Tibial nerve (tissue), 4 donors: ENCODE measurements at regions not wholly inside any gene's neighbourhood (a gene's known extent, or its start where the extent isn't known, plus 50 kb on each side); places are given as distances from the start of the nearest gene placed in this dataset. TPM values are rescaled to one million over a fixed set of nuclear protein-coding genes. Genes with fewer than 3 reads are reported as not detected.

Experiments used
- DNase-seq, 2 donors: peaks; one replicate each; pipeline ENCODE4 v3.0.0-alpha.2; 2019; ENCODE audit warnings: low spot score in 2 of 2
- H3K27ac ChIP-seq, 4 donors: fragments of 200-600 bp; sonication (generic) in 3 of 4; one replicate each; pipeline ENCODE4 v1.5.1; 2017 to 2019; ENCODE audit warnings: mild to moderate bottlenecking in 1 of 4
- H3K27me3 ChIP-seq, 2 donors: fragments of 200-600 bp; sonication (generic) in 1 of 2; one replicate each; pipeline versions ENCODE4 v1.5.1 to v1.6.0; 2017 to 2019
- H3K36me3 ChIP-seq, 3 donors: fragments of 200-600 bp; sonication (generic); one replicate each; pipeline ENCODE4 v1.5.1; 2018 to 2019
- H3K4me1 ChIP-seq, 4 donors: fragments of 200-600 bp; sonication (generic) in 3 of 4; one replicate each; pipeline ENCODE4 v1.5.1; 2017 to 2019
- H3K4me3 ChIP-seq, 4 donors: fragments of 200-600 bp; sonication (generic) in 3 of 4; one replicate each; pipeline ENCODE4 v1.5.1; 2017 to 2019; ENCODE audit warnings: mild to moderate bottlenecking in 1 of 4, moderate library complexity in 1 of 4
- H3K9me3 ChIP-seq, 4 donors: fragments of 200-600 bp; sonication (generic) in 3 of 4; one replicate each; pipeline ENCODE4 v1.5.1; 2017 to 2019
- EP300 ChIP-seq, 2 donors: sonication (generic); formaldehyde crosslinking; IDR thresholded peaks; one replicate each; pipeline ENCODE4 v1.6.1; 2017; ENCODE audit warnings: antibody characterized with exemption in 2 of 2, mild to moderate bottlenecking in 1 of 2
- POLR2A ChIP-seq, 2 donors: fragments of 450-650 bp; IDR thresholded peaks; one replicate each; pipeline ENCODE4 v1.6.1; 2017; ENCODE audit warnings: antibody characterized with exemption in 2 of 2, mild to moderate bottlenecking in 2 of 2, moderate library complexity in 2 of 2
- WGBS, 2 donors: methylation state at CpG; one replicate each; pipeline ENCODE4 v1.1.5; 2018; 5-methylcytosine and 5-hydroxymethylcytosine counted together
- small RNA-seq: library from RNA; depleted of rRNA; stranded (forward); fragments of <200 nt; gene quantifications from one replicate; pipeline ENCODE3, GENCODE V24; 2016
- TF ChIP-seq, protein P1 (sequence below), 5 experiments: fragments of 200-600 bp in 3 of 5; fragments of 450-650 bp in 2 of 5; sonication (generic) in 3 of 5; IDR thresholded peaks; one replicate each; pipeline ENCODE4 v1.5.1; 2016 to 2019; ENCODE audit warnings: antibody characterized with exemption in 5 of 5, mild to moderate bottlenecking in 3 of 5, moderate library complexity in 2 of 5

- DNase-seq, result no peak
- Histone ChIP-seq H3K4me3 (no peak overlapping the region), H3K27ac (no peak overlapping the region), H3K9me3 (peaks cover 0 to 5% (median 0%) of the 10 kb centered on the region in 4 donors), H3K36me3 (no peaks in the 10 kb centered on the region), H3K27me3 (no peaks in the 10 kb centered on the region), H3K4me1 (no peaks in the 10 kb centered on the region)
- TF ChIP-seq, protein P1, sequence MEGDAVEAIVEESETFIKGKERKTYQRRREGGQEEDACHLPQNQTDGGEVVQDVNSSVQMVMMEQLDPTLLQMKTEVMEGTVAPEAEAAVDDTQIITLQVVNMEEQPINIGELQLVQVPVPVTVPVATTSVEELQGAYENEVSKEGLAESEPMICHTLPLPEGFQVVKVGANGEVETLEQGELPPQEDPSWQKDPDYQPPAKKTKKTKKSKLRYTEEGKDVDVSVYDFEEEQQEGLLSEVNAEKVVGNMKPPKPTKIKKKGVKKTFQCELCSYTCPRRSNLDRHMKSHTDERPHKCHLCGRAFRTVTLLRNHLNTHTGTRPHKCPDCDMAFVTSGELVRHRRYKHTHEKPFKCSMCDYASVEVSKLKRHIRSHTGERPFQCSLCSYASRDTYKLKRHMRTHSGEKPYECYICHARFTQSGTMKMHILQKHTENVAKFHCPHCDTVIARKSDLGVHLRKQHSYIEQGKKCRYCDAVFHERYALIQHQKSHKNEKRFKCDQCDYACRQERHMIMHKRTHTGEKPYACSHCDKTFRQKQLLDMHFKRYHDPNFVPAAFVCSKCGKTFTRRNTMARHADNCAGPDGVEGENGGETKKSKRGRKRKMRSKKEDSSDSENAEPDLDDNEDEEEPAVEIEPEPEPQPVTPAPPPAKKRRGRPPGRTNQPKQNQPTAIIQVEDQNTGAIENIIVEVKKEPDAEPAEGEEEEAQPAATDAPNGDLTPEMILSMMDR (IDR thresholded peaks at IDR 0.05), result no peak
- TF ChIP-seq POLR2A (IDR thresholded peaks at IDR 0.05) (no peak), EP300 (IDR thresholded peaks at IDR 0.05) (no peak)
- WGBS, 2 donors, result 82 to 90% methylated on average over 2 of the region's 2 CpGs
Measured at GRCh38 chr4:134276476-134276875, 74.9 kb upstream of the PABPC4L start.

GRCh38 chr4:134260126-134260525, 58.5 kb upstream of the PABPC4L start:
- Histone ChIP-seq H3K4me3 (no peak overlapping the region), H3K27me3 (no peaks in the 10 kb centered on the region), H3K36me3 (no peaks in the 10 kb centered on the region), H3K9me3 (no peaks in the 10 kb centered on the region), H3K27ac (no peak overlapping the region), H3K4me1 (no peaks in the 10 kb centered on the region)
- no peak for DNase-seq
- WGBS, 2 donors, result 68 to 71% methylated on average over 1 of the region's 1 CpG
- TF ChIP-seq EP300 (IDR thresholded peaks at IDR 0.05) (no peak), POLR2A (IDR thresholded peaks at IDR 0.05) (no peak)
- TF ChIP-seq, protein P1 (IDR thresholded peaks at IDR 0.05), result no peak

Small RNAs in the stretch of these regions (small RNA-seq; reads per million reads assigned to genes)
- gene AC104619.4 (not detected), gene RF00026 (not detected)
